DMS 273 (cell line): ENCODE measurements at regions not wholly inside any gene's neighbourhood (a gene's known extent, or its start where the extent isn't known, plus 50 kb on each side); places are given as distances from the start of the nearest gene placed in this dataset.

ENCODE experiments used
- DNase-seq: peaks from one replicate; lab custom pipeline; 2025; ENCODE audit not compliant: unreplicated experiment; lab: John Stamatoyannopoulos, UW

- DNase-seq: no peak
These were observed 120.2 kb downstream of the TRIM29 start for GRCh38 chr11:120017582-120018150.

DNA sequence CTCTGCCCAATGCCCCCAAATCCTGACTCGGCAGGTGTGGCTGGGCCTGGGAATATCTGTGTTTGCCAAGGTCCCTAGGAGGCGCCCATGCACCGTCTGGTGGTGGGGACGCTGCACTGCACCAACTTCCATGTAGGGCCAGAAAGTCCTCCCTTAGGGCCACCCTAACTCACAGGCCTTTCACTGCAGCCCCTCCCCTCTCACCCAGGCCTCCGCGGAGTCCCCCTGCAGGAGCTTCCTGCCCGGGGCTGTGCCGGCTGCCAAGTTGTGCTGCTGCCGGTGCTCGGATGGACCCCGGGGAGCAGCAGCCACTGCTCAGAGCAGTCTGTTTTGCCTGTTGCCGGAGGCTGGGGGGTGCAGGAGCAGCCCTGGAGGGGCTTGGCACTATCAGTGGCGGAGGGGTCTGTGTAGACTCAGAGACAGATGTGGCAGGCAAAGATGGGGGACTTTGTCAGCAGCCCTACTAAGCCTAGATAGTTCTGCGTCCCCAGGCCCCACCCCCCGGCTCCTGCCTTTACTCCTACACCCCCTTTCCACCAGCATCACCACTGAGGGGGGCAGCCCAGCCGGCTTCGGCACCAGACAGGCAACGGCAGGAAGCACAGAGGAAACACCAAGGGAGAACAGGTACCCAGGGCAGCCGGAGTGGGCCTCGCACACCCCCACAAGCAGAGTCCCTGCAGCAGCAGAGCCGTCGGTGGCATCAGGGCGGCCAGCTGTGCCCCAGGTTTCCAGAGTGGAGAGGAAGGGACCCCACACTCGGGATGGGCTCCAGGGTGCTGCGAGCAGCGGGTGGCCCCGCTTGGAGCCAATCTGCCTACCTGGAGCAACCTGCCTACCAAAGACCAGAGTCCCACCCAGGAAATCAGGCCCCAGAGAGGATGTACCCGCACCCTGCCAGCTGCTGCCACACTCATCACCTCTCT lies 124.3 kb downstream of the TRIM29 start:
- peak; percentile 66 for DNase-seq

- no peak for DNase-seq
These were observed 125.7 kb downstream of the TRIM29 start for GRCh38 chr11:120012245-120012644.

GRCh38 chr11:120011836-120012235 lies 126.1 kb downstream of the TRIM29 start:
- no peak for DNase-seq

DNA sequence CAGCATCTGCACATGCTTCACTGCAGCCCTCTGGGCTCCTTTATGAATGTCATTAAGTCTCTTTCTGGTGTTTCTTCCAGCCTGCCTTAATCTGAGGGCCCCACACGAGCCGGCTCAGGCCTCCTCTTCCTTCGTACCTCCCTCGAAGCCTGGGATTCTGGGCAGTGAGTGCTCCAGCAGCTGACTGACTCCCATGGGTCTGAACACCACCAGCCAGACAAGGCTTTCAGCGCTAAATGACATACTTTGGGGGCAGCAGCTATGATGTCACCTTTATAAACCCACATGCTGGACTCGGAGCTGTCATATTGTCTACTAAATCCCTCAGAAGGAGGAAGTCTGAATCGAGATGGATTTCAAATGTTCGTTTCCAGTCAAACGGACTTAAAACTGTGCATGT lies 127.1 kb downstream of the TRIM29 start:
- DNase-seq: no peak

- no peak for DNase-seq
These were observed 128.0 kb downstream of the TRIM29 start for GRCh38 chr11:120009938-120010337.

GRCh38 chr11:120007144-120007543 lies 130.8 kb downstream of the TRIM29 start:
- DNase-seq: no peak

DNA sequence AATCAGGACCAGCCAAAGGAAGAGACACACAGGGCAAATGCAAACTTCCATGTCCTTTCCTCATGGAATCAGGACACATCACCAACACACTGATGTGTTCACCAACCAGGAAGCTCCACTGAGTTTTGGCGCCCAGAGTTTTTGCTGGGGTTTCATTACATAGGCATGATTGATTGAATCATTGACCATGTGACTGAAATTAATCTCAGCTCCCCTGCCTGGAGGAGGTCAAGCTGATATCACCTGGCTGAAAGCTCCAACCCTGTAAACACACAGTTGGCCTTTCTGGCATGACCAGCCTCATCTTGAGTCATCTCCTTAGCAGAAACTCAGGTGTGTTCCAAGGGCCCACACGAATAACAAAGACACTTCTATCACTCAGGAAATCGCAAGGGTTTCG lies 133.2 kb downstream of the TRIM29 start:
- DNase-seq: no peak

DNA sequence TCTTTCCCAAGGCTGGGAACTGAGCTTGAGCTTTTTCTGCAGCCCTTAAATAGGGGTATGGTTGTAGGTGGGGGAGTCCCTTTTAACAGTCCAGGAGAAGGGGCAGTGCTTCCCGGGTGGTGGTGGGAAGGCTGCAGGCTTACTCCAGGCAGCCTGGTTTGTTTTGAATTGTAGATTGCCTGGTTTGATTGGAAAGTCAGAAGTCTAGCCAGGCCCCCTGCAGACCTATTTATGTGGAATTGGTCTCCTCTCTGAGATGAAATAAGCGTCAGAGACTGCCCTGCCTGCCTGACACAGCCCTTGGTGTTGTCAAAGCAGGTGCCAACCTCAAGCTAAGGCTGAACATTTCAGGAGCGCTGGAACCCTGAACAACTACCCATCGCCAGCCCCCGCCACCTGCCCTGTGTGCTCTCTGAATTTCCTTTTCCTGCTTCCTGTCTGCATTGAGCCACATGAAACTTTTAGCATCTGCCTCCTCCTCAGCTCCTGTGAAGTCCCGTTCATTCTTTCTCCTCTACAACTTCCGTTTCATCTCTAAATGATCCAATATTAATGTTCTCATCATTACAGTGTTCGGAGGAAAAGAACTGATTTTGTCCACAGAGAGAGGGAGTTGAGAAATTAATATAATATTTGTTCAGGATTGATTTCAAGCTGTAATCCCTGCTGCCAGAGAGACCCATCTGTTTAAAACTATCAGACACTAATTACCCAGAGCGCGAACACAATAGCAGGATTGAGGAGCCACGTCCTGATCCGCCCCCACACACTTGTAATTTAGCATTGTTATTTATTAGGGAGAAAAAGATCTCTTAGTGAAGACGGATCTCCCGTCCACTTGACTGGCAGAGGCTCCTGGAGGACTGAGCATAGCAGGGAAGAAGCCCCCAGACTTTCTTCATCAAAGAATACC lies 136.5 kb downstream of the TRIM29 start:
- DNase-seq: peak; percentile 13

- peak; percentile 20 for DNase-seq
These were observed 138.7 kb downstream of the TRIM29 start for GRCh38 chr11:119999220-119999619.

DNA sequence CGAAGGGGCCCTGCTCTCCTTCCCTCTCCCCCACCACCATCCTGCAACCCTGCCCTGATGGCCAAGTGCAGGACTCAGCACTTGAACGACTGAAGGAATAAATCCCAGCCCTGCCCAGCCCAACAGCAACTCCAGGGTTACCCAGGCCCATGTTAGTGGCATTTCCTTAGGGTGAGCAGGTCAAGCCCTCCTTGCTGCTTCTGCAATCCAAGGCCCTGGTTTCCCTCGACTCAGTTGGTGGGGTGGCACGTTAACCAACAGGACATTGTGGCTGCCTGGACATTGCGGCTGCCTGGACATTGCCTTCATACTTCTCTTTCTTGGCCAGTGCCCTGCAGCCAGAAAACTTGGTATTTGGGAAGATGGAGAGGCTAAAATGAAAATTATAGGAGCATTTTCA lies 141.4 kb downstream of the TRIM29 start:
- DNase-seq: no peak

DNA sequence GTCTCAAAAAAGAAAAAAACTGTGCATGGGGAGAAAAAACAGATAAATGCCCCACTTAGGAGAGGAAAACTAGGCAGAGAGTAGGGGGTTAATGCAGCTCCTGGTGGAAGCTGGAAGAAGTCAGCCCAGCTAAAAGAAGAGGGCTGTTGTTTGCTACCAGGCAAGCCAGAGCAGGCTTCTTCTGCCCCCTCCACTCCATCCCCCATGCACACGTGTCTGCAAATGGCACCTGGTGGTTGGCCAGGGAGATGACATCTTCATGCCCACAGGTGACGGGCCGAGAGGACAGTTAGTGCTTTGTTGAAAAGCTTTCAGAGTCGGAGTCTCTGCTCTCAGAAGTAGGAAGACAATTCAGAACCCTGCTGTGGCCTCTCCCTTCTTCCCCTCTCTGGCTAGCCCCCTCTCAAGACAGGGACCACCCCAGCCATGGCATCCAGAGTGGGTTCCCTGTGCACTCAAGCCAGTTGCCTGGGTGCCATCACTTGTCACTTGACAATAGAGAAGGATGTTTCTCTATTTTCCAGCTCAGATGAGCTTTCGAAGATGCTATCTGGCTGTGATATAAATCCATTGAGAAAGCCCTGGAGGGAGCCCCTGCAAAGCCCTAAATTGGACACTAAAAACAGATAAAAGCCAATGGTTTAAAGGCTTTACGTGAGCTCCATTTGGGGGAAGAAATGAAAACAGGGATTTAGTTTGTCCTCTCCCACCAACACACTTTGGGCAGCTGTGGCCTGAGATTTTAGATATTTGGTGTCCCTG lies 142.0 kb downstream of the TRIM29 start:
- no peak for DNase-seq

- DNase-seq: peak; percentile 11
These were observed 144.2 kb downstream of the TRIM29 start for GRCh38 chr11:119993722-119994121.

- DNase-seq: no peak
These were observed 145.5 kb downstream of the TRIM29 start for GRCh38 chr11:119992171-119993051.

- peak; percentile 64 for DNase-seq
These were observed 146.2 kb downstream of the TRIM29 start for GRCh38 chr11:119991669-119992068.

DNA sequence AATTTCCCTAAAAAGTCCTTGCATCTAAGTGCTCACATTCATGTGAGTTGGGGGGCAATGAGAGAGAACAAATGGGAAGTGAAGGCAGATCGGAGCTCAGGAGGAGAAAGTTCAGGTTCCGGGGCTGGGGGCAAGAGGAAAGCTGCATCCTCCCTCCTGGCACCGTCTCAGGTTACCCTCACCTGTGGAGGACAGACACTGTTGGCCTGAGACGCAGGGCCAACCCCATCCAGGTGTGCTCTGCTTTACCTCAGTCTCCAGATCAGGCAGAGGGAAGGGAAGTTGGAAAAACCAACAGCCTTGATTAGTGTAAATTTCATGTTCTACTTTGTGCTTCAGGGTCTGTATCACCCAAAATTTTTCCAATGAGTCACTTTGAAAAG lies 146.9 kb downstream of the TRIM29 start:
- DNase-seq: no peak

DNA sequence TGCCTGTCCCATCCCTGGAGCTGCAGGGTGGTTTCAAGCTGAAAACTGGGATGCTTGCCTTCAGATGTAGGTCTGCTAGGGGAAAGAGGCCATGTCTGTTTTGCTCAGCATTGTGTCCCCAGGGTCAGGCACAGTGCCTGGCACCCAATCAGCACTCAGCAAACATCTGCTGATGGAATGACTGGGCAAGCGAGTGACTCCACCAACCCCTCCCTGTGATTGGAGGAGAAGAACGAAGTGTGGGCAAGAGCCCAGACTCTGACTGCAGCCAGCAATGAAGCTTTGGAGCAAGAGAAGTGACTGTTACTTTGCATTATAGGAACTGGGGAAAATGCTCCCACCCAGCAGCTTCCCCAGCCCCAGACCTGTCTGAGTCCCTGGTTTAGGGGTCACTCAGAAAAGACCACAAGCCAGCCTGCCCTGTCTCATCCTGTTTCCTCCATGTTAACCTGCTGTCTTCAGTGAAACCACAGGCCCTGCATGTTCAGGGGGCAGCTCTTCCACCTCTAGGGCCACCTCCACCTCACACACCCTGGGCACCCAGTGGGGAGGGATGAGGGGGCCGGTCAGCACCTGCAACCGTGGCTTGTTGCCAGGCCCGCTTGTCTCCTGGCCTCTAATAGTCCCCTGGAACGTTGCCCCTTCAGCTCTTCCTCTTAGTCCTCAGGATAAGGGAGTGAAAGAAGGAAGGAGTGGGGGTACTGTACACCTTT lies 147.4 kb downstream of the TRIM29 start:
- DNase-seq: peak; percentile 26

DNA sequence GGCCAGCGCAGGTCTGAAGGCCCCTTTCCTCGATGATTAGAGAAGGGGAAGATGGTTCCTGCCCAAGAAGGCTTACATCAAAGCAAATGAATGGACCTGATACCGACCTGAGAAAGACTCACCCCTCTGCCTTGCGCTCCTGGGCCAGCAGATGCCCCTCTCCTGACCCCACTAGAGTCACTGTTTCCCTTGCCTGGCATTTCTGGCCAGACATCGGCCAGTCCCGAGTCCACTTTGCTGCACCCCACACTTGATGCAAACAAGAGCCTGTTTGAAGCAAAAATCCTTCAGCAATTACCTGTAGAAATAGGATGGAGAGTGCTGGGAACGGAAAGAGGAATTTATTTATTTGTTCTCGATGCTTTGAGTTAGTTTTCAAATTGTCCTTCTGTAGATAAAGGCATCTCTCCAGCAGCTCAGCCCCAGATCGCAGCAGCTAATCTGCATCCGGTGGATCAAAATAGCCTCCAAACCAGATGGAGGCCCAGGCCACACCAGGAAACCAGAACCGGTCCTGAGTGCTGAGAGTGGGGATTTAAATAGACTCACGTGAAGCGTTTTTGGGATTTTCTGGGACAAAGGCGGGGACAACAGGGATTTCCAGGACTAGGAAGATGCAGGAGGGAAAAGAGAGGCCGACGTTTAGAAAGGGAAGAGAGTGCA lies 148.6 kb downstream of the TRIM29 start:
- no peak for DNase-seq

DNA sequence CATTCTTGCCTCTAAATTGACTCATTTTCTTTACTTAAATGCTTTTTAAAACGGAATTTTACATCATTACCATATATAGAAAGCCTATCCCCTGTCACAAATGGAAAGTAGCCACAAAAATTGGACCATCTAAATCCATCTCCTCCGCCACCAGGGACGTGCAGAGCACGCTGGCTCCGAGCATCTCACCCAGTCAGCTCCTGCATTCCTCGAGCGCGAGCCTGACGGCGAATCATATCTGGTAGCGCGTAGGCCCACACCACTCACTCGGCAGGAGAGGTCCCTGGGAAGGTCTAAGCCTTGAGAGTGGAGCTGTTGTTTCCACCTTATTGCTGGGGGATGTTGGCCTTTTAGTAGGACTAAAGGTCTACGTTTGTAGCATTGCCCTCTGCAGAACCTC lies 152.4 kb downstream of the TRIM29 start:
- DNase-seq: no peak
